ENCODE measurements at regions not wholly inside any gene's neighbourhood (a gene's known extent, or its start where the extent isn't known, plus 50 kb on each side); places are given as distances from the start of the nearest gene placed in this dataset.

DNA sequence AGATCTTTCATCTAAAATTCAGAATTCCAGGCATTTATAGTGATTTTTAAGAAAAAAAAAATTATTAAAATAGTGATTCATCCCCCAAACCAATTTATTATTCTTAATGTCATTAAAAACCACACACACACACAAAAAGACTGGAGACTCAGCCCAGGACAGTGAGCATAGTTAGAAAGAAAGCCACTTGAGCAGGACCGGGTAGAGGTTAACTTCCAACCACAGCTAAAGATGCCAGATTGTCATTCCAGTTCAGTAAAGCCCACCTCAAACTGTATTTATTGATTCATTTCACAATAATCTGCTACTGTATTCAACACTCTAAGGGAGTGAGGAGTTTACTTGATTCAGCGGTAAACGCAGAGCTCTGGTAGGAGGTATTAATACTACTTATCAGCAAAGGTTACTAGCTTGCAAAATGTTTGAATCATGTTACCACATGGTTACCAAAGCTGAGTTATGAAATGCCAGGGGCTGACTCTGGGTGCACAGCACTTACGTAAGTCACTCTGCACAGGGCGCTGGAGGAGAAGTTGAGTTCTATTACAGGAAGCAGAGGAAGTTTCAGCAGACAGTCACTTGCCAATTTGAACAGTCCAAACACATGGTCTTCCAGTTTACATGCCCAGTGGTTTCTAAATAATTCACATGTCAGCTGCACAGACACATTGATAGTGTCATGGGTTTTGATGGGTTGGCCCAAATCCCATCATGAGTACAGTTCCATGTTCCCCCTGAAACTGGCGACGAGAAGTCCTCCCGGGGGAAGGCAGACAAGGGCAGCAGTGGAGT lies 64.6 kb downstream of the KLF6 start:
- DNase-seq, result no peak
- H3K9me3 ChIP-seq, result no peaks in the 10 kb centered on the region
- H3K4me3 ChIP-seq (ENCODE audit: low read depth in 2 of 2, low read length in 1 of 2), result no peak overlapping the region
- H3K9ac ChIP-seq, result no peak overlapping the region
- H3K79me2 ChIP-seq (ENCODE audit: insufficient read depth), result no peaks in the 10 kb centered on the region
- 98% methylated on average over 8 of the region's 8 CpGs for WGBS (ENCODE audit: low lambda C conversion rate)
- no peaks in the 10 kb centered on the region for H4K20me1 ChIP-seq (ENCODE audit: insufficient read depth)
- H3K27ac ChIP-seq (ENCODE audit: low read depth in 2 of 2, low read length in 1 of 2), result no peak overlapping the region
- ChIA-PET POLR2A (no interaction called here), CTCF (interaction anchor here (0.8 kb wide), 1 partner anchor 35 kb away, joined by 3 read pairs; no protein-coding TSS in a partner anchor)
- H3K27me3 ChIP-seq (ENCODE audit: insufficient read depth), result no peaks in the 10 kb centered on the region
- no peaks in the 10 kb centered on the region for H3K36me3 ChIP-seq (replicated peaks in 1 of 2; ENCODE audit: control insufficient read depth in 1 of 2, insufficient read depth in 2 of 2, low read length in 1 of 2)
- no peak for TF ChIP-seq NRF1 (IDR thresholded peaks at IDR 0.05; ENCODE audit: low read depth, low read length)
- TF ChIP-seq ELF1 (IDR thresholded peaks at IDR 0.05), result no peak
- no peak for TF ChIP-seq TCF12 (IDR thresholded peaks at IDR 0.05)
- no peak for TF ChIP-seq ZBTB33 (IDR thresholded peaks at IDR 0.05; ENCODE audit: borderline replicate concordance, low read depth)
- TF ChIP-seq RXRA (IDR thresholded peaks at IDR 0.05; ENCODE audit: borderline replicate concordance, low read depth), result no peak
- no peak for TF ChIP-seq GABPA (IDR thresholded peaks at IDR 0.05; ENCODE audit: low read depth)
- TF ChIP-seq RAD21 (IDR thresholded peaks at IDR 0.05; ENCODE audit: low read length), result no peak
- TF ChIP-seq, protein P1, sequence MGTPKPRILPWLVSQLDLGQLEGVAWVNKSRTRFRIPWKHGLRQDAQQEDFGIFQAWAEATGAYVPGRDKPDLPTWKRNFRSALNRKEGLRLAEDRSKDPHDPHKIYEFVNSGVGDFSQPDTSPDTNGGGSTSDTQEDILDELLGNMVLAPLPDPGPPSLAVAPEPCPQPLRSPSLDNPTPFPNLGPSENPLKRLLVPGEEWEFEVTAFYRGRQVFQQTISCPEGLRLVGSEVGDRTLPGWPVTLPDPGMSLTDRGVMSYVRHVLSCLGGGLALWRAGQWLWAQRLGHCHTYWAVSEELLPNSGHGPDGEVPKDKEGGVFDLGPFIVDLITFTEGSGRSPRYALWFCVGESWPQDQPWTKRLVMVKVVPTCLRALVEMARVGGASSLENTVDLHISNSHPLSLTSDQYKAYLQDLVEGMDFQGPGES (IDR thresholded peaks at IDR 0.05; ENCODE audit: low read depth, low read length), result no peak
- TF ChIP-seq, protein P2, sequence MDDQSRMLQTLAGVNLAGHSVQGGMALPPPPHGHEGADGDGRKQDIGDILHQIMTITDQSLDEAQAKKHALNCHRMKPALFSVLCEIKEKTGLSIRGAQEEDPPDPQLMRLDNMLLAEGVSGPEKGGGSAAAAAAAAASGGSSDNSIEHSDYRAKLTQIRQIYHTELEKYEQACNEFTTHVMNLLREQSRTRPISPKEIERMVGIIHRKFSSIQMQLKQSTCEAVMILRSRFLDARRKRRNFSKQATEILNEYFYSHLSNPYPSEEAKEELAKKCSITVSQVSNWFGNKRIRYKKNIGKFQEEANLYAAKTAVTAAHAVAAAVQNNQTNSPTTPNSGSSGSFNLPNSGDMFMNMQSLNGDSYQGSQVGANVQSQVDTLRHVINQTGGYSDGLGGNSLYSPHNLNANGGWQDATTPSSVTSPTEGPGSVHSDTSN (IDR thresholded peaks at IDR 0.05), result no peak
- TF ChIP-seq REST (IDR thresholded peaks at IDR 0.05; ENCODE audit: low read depth, low read length), result no peak
- no peak for TF ChIP-seq EP300 (IDR thresholded peaks at IDR 0.05; ENCODE audit: borderline replicate concordance in 1 of 2, low read depth in 1 of 2, low read length in 1 of 2)
- no peak for TF ChIP-seq CHD2 (IDR thresholded peaks at IDR 0.05; ENCODE audit: low read length, partially characterized antibody)
- TF ChIP-seq, protein P3, sequence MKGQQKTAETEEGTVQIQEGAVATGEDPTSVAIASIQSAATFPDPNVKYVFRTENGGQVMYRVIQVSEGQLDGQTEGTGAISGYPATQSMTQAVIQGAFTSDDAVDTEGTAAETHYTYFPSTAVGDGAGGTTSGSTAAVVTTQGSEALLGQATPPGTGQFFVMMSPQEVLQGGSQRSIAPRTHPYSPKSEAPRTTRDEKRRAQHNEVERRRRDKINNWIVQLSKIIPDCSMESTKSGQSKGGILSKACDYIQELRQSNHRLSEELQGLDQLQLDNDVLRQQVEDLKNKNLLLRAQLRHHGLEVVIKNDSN (IDR thresholded peaks at IDR 0.05; ENCODE audit: borderline replicate concordance, low read depth), result no peak
- TF ChIP-seq MXI1 (IDR thresholded peaks at IDR 0.05; ENCODE audit: low read depth, low read length), result no peak
- H3F3A ChIP-seq (replicated peaks; ENCODE audit: insufficient read depth), result no peaks in the 10 kb centered on the region
- H3K4me1 ChIP-seq (ENCODE audit: control insufficient read depth in 1 of 2, insufficient read depth in 2 of 2, low read depth in 1 of 2, low read length in 1 of 2), result no peaks in the 10 kb centered on the region
- no peaks in the 10 kb centered on the region for H3K9me2 ChIP-seq
- H2AFZ ChIP-seq (ENCODE audit: low read depth), result no peak overlapping the region
- no peak overlapping the region for H3K4me2 ChIP-seq

Data from SK-N-SH (cell line).